H1 (cell line): ENCODE measurements at regions not wholly inside any gene's neighbourhood (a gene's known extent, or its start where the extent isn't known, plus 50 kb on each side); places are given as distances from the start of the nearest gene placed in this dataset.

Experiments used
- ATF3 ChIP-seq: IDR thresholded peaks from 2 replicates; pipeline ENCODE4 v1.6.1; 2011; ENCODE audit warnings: low read depth, mild to moderate bottlenecking, low read length; ENCODE audit not compliant: insufficient read depth
- CHD1 ChIP-seq: IDR thresholded peaks from 2 replicates; pipeline ENCODE4 v1.6.1; 2012; ENCODE audit warnings: low read depth, low read length, improper control_type of control experiment
- CTCF ChIP-seq, 3 experiments: IDR thresholded peaks; 1 replicate in 2 of 3; 2 replicates in 1 of 3; pipeline versions ENCODE4 v1.5.1 to v1.6.1; 2011; ENCODE audit warnings: low read length in 3 of 3, mild to moderate bottlenecking in 3 of 3, inconsistent platforms in 2 of 3, low read depth in 1 of 3, moderate library complexity in 1 of 3; ENCODE audit not compliant: insufficient read depth in 1 of 3; ENCODE audit errors: control extremely low read depth in 1 of 3
- GABPA ChIP-seq: IDR thresholded peaks from 2 replicates; pipeline ENCODE4 v1.6.1; 2011; ENCODE audit warnings: mild to moderate bottlenecking, low read length, moderate library complexity, borderline replicate concordance; ENCODE audit not compliant: insufficient read depth
- JUN ChIP-seq: IDR thresholded peaks from 2 replicates; pipeline ENCODE4 v1.6.1; 2011; ENCODE audit warnings: low read depth, mild to moderate bottlenecking, improper control_type of control experiment, low read length
- MAFK ChIP-seq: IDR thresholded peaks from 2 replicates; pipeline ENCODE4 v1.6.1; 2012; ENCODE audit warnings: low read depth, mild to moderate bottlenecking, improper control_type of control experiment, low read length
- POLR2A ChIP-seq, 2 experiments: IDR thresholded peaks; 1 replicate in 1 of 2; 2 replicates in 1 of 2; pipeline ENCODE4 v1.6.1; 2011; ENCODE audit warnings: low read depth in 2 of 2, low read length in 2 of 2, mild to moderate bottlenecking in 2 of 2; ENCODE audit errors: control extremely low read depth in 1 of 2
- POLR2AphosphoS5 ChIP-seq: IDR thresholded peaks from 2 replicates; pipeline ENCODE4 v1.6.1; 2011; ENCODE audit warnings: low read depth, low read length
- RAD21 ChIP-seq, 2 experiments: IDR thresholded peaks in 1 of 2; conservative IDR thresholded peaks in 1 of 2; 2 replicates each; pipeline ENCODE4 v1.6.1; 2011; ENCODE audit warnings: low read depth in 2 of 2, low read length in 2 of 2, improper control_type of control experiment in 1 of 2, inconsistent platforms in 1 of 2, mild to moderate bottlenecking in 1 of 2, moderate library complexity in 1 of 2
- RBBP5 ChIP-seq: IDR thresholded peaks from 2 replicates; pipeline ENCODE4 v1.7.1; 2012; ENCODE audit warnings: low read depth, mild to moderate bottlenecking, inconsistent platforms, low read length, moderate library complexity, borderline replicate concordance
- RFX5 ChIP-seq: IDR thresholded peaks from 2 replicates; pipeline ENCODE4 v1.6.1; 2011; ENCODE audit warnings: low read depth, low read length, improper control_type of control experiment, borderline replicate concordance
- SP1 ChIP-seq: IDR thresholded peaks from 2 replicates; pipeline ENCODE4 v1.6.1; 2011; ENCODE audit warnings: low read depth, low read length

DNA sequence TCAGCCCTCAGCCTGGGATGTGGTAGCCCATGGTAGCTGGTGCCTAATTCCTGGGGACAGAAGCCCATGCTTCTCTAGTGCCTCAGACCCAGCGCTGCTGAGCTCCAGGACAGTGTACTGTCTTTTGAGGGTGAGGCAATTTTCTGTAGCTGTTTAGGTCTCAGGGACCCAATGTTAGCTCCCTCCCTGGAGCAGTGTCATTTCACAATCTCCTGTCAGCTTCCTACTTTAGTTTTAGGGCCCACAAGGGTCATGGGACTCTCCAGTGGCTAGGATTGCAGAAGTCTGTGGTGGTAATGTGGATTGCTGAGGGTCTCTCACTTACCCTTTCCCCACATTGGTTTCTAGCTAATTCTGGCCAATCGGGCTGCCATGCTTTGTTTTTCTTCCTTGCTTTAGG, 67.7 kb upstream of the CCL21 start:
- no peak for TF ChIP-seq CHD1
- no peak for TF ChIP-seq CTCF (IDR thresholded peaks at IDR 0.05; ENCODE audit: control extremely low read depth in 1 of 3, insufficient read depth in 1 of 3, low read depth in 1 of 3, low read length in 3 of 3)
- TF ChIP-seq POLR2A (IDR thresholded peaks at IDR 0.05; ENCODE audit: control extremely low read depth in 1 of 2, low read depth in 2 of 2, low read length in 2 of 2), result no peak
- TF ChIP-seq RBBP5, result no peak
- no peak for TF ChIP-seq GABPA
- TF ChIP-seq JUN, result no peak
- TF ChIP-seq MAFK, result no peak
- no peak for TF ChIP-seq RFX5
- TF ChIP-seq SP1, result no peak
- TF ChIP-seq ATF3, result no peak
- TF ChIP-seq RAD21 (IDR thresholded peaks at IDR 0.05 in 1 of 2, conservative IDR thresholded peaks at IDR 0.05 in 1 of 2; ENCODE audit: low read depth in 2 of 2, low read length in 2 of 2), result no peak
- TF ChIP-seq POLR2AphosphoS5, result no peak
